ENCODE measurements at regions not wholly inside any gene's neighbourhood (a gene's known extent, or its start where the extent isn't known, plus 50 kb on each side); places are given as distances from the start of the nearest gene placed in this dataset.
A peak's percentile ranks its signal among the peaks of the same experiment; 100 is the strongest.

DNA sequence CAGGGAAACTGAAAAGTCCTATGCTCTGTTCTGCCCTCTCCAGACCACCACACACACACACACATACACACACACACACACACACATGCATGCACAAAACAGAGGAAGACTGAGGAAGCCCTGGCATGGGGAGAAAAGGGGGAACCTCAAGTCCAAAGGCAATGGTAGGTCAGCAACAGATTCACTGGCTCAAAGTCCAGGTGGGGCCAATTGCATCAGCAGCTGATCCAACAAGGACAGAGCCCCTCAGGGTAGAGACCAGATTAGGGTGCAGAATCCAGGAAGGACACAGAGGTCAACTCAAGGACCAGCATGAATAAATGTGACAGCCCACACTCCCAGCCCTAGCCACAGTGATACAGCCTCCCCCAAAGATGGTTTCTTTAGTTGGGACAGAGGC lies 425.0 kb upstream of the SOX5 start:
- no peak overlapping the region for H3K4me3 ChIP-seq (ENCODE audit: low read depth, low read length)
- TF ChIP-seq CTCF (IDR thresholded peaks at IDR 0.05; ENCODE audit: insufficient read depth, low read depth, low read length), result no peak
- DNase-seq (ENCODE audit: low read depth), result no peak

DNA sequence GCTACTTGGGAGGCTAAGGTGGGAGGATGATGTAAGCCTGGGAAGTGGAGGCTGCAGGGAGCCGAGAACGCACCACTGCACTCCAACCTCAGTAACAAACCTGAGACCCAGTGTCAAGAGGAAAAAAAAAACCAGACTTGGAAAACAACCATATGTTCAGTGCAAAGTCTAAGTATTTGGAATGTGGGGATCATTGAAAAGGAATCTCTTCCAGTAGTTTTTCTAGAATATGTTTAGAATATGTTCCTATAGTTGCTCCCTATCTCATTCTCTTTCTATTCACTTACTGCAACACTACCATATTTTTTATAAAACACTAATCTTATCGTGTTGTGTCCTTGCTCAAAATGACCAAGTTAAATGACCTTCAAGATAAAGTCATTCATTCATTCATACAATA lies 423.5 kb upstream of the SOX5 start:
- TF ChIP-seq CTCF (IDR thresholded peaks at IDR 0.05; ENCODE audit: insufficient read depth, low read depth, low read length), result no peak
- no peak for DNase-seq (ENCODE audit: low read depth)
- H3K4me3 ChIP-seq (ENCODE audit: low read depth, low read length), result no peak overlapping the region

DNA sequence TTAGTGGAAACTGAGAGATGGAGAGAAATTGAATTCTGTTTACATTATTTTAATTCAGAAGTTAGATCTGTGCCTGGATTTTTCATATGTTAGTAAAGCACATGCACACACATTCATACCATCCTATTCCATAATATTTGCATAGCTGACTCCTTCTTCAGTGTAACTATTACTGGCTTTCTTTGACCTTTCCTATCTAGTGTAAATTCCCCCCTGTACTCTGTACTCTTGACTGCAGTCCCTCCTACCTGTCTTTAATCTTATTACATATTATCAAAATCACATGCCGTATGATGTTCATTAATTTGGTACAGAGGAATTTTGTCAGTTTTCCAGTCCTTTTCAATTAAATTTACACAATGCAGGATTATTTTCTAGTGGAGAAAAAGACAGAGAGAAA lies 417.0 kb upstream of the SOX5 start:
- H3K4me3 ChIP-seq (ENCODE audit: low read depth, low read length), result no peak overlapping the region
- no peak for TF ChIP-seq CTCF (IDR thresholded peaks at IDR 0.05; ENCODE audit: insufficient read depth, low read depth, low read length)
- DNase-seq (ENCODE audit: low read depth), result no peak

DNA sequence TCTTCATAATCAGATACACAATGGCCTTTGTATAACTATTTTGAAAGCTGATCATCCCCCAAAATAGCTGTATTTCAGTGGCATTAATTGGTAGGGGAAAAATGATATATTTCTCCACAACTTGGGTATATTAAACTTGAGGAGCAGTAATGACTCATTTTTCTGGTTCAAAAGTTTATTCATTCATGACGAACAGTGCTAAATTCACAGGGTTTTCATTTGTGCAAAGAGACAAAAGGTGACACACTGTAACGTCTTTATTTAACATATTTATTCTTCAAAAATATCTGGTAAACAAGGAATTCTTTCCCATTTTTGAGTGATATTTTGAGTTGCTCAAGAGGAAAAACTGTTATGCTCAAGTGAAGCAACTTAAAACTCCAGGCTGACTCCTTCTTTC lies 415.5 kb upstream of the SOX5 start:
- peak; percentile 30 for DNase-seq (ENCODE audit: low read depth)
- no peak for TF ChIP-seq CTCF (IDR thresholded peaks at IDR 0.05; ENCODE audit: insufficient read depth, low read depth, low read length)
- H3K4me3 ChIP-seq (ENCODE audit: low read depth, low read length), result no peak overlapping the region

GRCh38 chr12:24363177-24363754 lies 413.8 kb upstream of the SOX5 start:
- no peak overlapping the region for H3K4me3 ChIP-seq (ENCODE audit: low read depth, low read length)
- no peak for TF ChIP-seq CTCF (IDR thresholded peaks at IDR 0.05; ENCODE audit: insufficient read depth, low read depth, low read length)
- DNase-seq (ENCODE audit: low read depth), result no peak

DNA sequence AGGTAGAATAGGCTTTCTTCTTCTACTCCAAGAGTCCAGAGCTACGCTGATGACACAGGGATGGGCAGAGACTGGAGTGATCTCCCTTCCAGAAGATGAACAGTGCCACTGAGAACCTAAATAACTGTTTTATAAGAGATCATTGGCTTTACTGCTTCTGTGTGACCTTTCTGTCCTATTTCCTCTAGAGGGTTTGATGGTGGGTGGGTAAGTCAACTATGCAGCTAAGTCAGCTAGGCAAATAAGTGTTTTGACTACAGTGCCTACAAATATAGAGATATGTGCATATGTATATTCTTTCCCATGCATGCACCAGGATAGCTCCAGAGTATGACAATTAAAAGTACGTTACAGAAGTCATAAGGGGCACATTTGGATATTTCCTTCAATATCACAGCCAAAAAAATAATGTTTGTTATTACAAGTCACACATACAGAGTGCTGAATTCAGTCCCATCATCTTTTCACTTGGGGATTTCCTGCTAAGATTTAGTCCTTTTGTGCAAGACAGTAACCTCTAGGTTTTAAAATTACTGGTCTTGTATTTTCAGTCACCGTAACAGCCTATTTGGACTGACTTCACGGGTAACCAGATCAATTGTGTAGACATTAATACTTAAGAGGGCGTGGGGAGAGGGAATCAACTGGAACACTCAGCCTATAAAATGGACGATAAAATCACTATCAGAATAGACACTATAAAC lies 412.6 kb upstream of the SOX5 start:
- no peak for DNase-seq (ENCODE audit: low read depth)
- TF ChIP-seq CTCF (IDR thresholded peaks at IDR 0.05; ENCODE audit: insufficient read depth, low read depth, low read length), result no peak
- no peak overlapping the region for H3K4me3 ChIP-seq (ENCODE audit: low read depth, low read length)

DNA sequence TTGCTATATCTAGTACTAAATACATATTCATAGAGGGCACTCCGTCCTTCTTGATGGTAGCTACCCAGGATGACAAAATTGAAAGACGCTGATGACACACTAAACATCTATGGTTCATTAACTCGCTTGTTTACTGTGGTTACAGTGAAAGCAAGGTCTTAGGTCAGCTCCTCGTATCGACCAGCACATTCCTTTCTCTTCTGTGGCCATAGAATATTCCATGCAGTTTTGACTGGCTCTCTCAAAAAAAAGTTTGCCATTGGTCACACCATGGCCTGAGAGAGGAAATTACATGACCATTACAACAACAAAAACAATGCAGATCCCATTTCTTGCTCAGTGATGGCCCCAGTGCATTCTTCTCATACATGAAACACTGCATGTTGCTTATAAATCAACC lies 411.4 kb upstream of the SOX5 start:
- peak; percentile 77 for DNase-seq (ENCODE audit: low read depth)
- no peak overlapping the region for H3K4me3 ChIP-seq (ENCODE audit: low read depth, low read length)
- no peak for TF ChIP-seq CTCF (IDR thresholded peaks at IDR 0.05; ENCODE audit: insufficient read depth, low read depth, low read length)

Data from fibroblast of villous mesenchyme (primary cell).